ENCODE measurements at regions not wholly inside any gene's neighbourhood (a gene's known extent, or its start where the extent isn't known, plus 50 kb on each side); places are given as distances from the start of the nearest gene placed in this dataset.
"Not testable (repeated sequence)": the region's sequence is repeated elsewhere in the genome, so short reads cannot be mapped to it uniquely, and the experiment has no call there.

DNA sequence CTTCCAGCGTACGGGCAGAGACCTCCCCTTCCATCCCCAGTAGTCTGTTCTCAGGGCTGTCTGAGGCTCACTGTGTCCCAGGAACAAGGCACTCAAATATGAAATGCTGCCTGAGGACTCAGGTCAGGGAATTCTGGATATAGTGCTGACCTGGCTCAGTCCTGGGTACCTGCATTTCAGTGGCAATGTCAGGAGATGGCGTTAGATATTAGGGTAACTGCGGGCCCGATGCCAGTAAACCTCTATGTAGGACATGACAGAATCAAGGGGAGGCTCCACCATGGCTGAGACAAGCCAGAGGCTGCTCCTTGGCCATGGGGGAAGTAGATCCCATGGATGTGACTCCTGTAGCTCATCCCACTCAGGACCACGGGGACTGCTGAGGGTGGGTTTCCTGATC lies 131.7 kb downstream of the ZNF280B start:
- Histone ChIP-seq H3K4me1 (ENCODE audit: insufficient read depth, low read length, poor library complexity, severe bottlenecking) (peaks cover 88% of the 10 kb centered on the region), H3K27ac (ENCODE audit: low read depth, low read length, poor library complexity, severe bottlenecking) (peak overlapping the region; percentile 73), H3K4me2 (ENCODE audit: low read length) (peak overlapping the region; percentile 72)
- H3K4me3 ChIP-seq (ENCODE audit: low read depth, low read length, poor library complexity, severe bottlenecking); H2AFZ ChIP-seq (ENCODE audit: low read length); H3K9me2 ChIP-seq (ENCODE audit: insufficient read depth, low read length); H3K36me3 ChIP-seq (ENCODE audit: insufficient read depth, low read length); H4K20me1 ChIP-seq (ENCODE audit: insufficient read depth, low read length); H3K9me3 ChIP-seq (ENCODE audit: low read length); BruUV-seq (replicated peaks); H3K79me2 ChIP-seq (ENCODE audit: insufficient read depth, low read depth, low read length): not testable (repeated sequence)
- TF ChIP-seq, protein P1, sequence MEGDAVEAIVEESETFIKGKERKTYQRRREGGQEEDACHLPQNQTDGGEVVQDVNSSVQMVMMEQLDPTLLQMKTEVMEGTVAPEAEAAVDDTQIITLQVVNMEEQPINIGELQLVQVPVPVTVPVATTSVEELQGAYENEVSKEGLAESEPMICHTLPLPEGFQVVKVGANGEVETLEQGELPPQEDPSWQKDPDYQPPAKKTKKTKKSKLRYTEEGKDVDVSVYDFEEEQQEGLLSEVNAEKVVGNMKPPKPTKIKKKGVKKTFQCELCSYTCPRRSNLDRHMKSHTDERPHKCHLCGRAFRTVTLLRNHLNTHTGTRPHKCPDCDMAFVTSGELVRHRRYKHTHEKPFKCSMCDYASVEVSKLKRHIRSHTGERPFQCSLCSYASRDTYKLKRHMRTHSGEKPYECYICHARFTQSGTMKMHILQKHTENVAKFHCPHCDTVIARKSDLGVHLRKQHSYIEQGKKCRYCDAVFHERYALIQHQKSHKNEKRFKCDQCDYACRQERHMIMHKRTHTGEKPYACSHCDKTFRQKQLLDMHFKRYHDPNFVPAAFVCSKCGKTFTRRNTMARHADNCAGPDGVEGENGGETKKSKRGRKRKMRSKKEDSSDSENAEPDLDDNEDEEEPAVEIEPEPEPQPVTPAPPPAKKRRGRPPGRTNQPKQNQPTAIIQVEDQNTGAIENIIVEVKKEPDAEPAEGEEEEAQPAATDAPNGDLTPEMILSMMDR (conservative IDR thresholded peaks at IDR 0.05; ENCODE audit: low read length) = peak; percentile 54
- intact Hi-C loops (cut with micrococcal nuclease; ENCODE audit: unreplicated experiment) = loop anchor here (5.0 kb wide), 1 partner anchor 210 kb away; no protein-coding TSS in a partner anchor
- DNase-seq (ENCODE audit: low spot score) = peak; percentile 43
- POLR2A ChIA-PET = interaction anchor here (0.6 to 5.6 kb wide), 3 partner anchors 19 to 53 kb away, joined by 3 to 40 read pairs (median 4); no protein-coding TSS in a partner anchor
- CTCF ChIA-PET (ENCODE audit: unreplicated experiment) = interaction anchor here (0.6 kb wide), 1 partner anchor 228 kb away, joined by 4 read pairs; no protein-coding TSS in a partner anchor

DNA sequence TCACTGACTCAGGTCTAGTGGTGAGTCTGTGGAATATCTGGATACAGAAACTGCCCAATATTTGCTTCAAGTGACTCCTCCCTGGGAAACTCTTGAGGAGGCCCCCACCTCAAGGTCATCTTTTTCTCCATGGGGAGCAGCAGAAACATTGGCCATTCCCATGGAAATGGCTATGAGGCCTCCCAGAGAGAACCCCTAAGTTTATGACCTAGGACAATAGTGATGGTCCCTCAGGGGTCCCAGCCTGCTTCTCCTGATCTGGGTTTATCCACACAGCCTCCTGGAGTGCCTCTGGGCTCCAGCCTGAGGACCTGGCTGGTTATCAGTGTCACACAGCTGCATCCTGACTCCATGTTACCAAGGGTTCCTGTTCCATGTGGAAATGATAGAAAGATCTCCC lies 131.2 kb downstream of the ZNF280B start:
- POLR2A ChIA-PET = interaction anchor here (1.0 to 5.6 kb wide), 2 partner anchors 18 to 36 kb away, joined by 4 to 40 read pairs; no protein-coding TSS in a partner anchor
- Histone ChIP-seq H3K79me2 (ENCODE audit: insufficient read depth, low read depth, low read length) (no peaks in the 10 kb centered on the region), H3K36me3 (ENCODE audit: insufficient read depth, low read length) (no peaks in the 10 kb centered on the region), H3K4me2 (ENCODE audit: low read length) (0 out of 2 replicates have a peak overlapping the region, but pooled peaks have one; percentile 72), H3K9me3 (ENCODE audit: low read length) (no peaks in the 10 kb centered on the region), H3K27ac (ENCODE audit: low read depth, low read length, poor library complexity, severe bottlenecking) (peak overlapping the region; percentile 73), H3K9me2 (ENCODE audit: insufficient read depth, low read length) (no peaks in the 10 kb centered on the region), H3K4me1 (ENCODE audit: insufficient read depth, low read length, poor library complexity, severe bottlenecking) (peaks cover 88% of the 10 kb centered on the region), H3K4me3 (ENCODE audit: low read depth, low read length, poor library complexity, severe bottlenecking) (no peak overlapping the region), H2AFZ (ENCODE audit: low read length) (no peak overlapping the region), H4K20me1 (ENCODE audit: insufficient read depth, low read length) (no peaks in the 10 kb centered on the region)
- no peak for DNase-seq (ENCODE audit: low spot score)
- BruUV-seq (replicated peaks) = no TSS peak
- CTCF ChIA-PET (ENCODE audit: unreplicated experiment) = no interaction called here
- intact Hi-C loops (cut with micrococcal nuclease; ENCODE audit: unreplicated experiment) = loop anchor here (5.0 kb wide), 1 partner anchor 210 kb away; no protein-coding TSS in a partner anchor
- TF ChIP-seq EZH2phosphoT487 (IDR thresholded peaks at IDR 0.05; ENCODE audit: borderline replicate concordance, low read depth, low read length) = no peak
- TF ChIP-seq, protein P1 (conservative IDR thresholded peaks at IDR 0.05; ENCODE audit: low read length) = no peak
